Sigmoid colon (tissue), 4 donors: ENCODE measurements at regions not wholly inside any gene's neighbourhood (a gene's known extent, or its start where the extent isn't known, plus 50 kb on each side); places are given as distances from the start of the nearest gene placed in this dataset.

ENCODE experiments used
- CTCF ChIP-seq, 4 experiments: fragments of 450-650 bp in 3 of 4; fragments of 200-600 bp in 1 of 4; IDR thresholded peaks; one replicate each; pipeline ENCODE4 v1.5.1; 2016 to 2019; ENCODE audit warnings: antibody characterized with exemption in 4 of 4, mild to moderate bottlenecking in 3 of 4, moderate library complexity in 2 of 4
- EP300 ChIP-seq, 4 donors: sonication (generic); formaldehyde crosslinking; IDR thresholded peaks; one replicate each; pipeline ENCODE4 v1.6.1; 2017; ENCODE audit warnings: antibody characterized with exemption in 4 of 4
- POLR2A ChIP-seq, 2 donors: fragments of 450-650 bp; IDR thresholded peaks; one replicate each; pipeline ENCODE4 v1.6.1; 2016; ENCODE audit warnings: antibody characterized with exemption in 2 of 2, mild to moderate bottlenecking in 2 of 2, moderate library complexity in 2 of 2

GRCh38 chr18:27473318-27473717 is 288.2 kb upstream of the CHST9 start:
- TF ChIP-seq EP300 (IDR thresholded peaks at IDR 0.05) (no peak), CTCF (IDR thresholded peaks at IDR 0.05) (no peak), POLR2A (IDR thresholded peaks at IDR 0.05) (no peak)
